CD14-positive monocyte (primary cell): ENCODE measurements at regions not wholly inside any gene's neighbourhood (a gene's known extent, or its start where the extent isn't known, plus 50 kb on each side); places are given as distances from the start of the nearest gene placed in this dataset.

ENCODE experiments used
- DNase-seq, 3 donors: peaks; one replicate each; pipeline ENCODE4 v3.0.0-alpha.2; 2011 to 2022
- H2AFZ ChIP-seq: 2 replicates; pipeline ENCODE4 v1.6.0; 2012; ENCODE audit warnings: mild to moderate bottlenecking, low read depth, low read length, inconsistent platforms; ENCODE audit not compliant: insufficient read depth, poor library complexity, severe bottlenecking
- H3K27ac ChIP-seq, 2 donors: 1 replicate in 1 of 2; 2 replicates in 1 of 2; pipeline ENCODE4 v1.5.1; 2012 to 2013; ENCODE audit warnings: low read length in 2 of 2, control low read depth in 1 of 2, inconsistent platforms in 1 of 2, low read depth in 1 of 2, mild to moderate bottlenecking in 1 of 2
- H3K27me3 ChIP-seq, 2 donors: one replicate each; pipeline versions ENCODE4 v1.6.0 to v1.6.1; 2011 to 2013; ENCODE audit warnings: low read length in 2 of 2; ENCODE audit not compliant: control insufficient read depth in 2 of 2, insufficient read depth in 2 of 2
- H3K36me3 ChIP-seq, 2 donors: replicated peaks in 1 of 2; 1 replicate in 1 of 2; 2 replicates in 1 of 2; pipeline versions ENCODE4 v1.5.1 to v1.6.1; 2012 to 2013; ENCODE audit warnings: low read length in 2 of 2, control low read depth in 1 of 2, inconsistent platforms in 1 of 2, mild to moderate bottlenecking in 1 of 2; ENCODE audit not compliant: insufficient read depth in 2 of 2, control insufficient read depth in 1 of 2
- H3K4me1 ChIP-seq, 2 donors: 1 replicate in 1 of 2; 2 replicates in 1 of 2; pipeline versions ENCODE4 v1.5.1 to v1.6.1; 2012 to 2013; ENCODE audit warnings: low read length in 2 of 2, control low read depth in 1 of 2, inconsistent platforms in 1 of 2, mild to moderate bottlenecking in 1 of 2, moderate library complexity in 1 of 2; ENCODE audit not compliant: insufficient read depth in 2 of 2, control insufficient read depth in 1 of 2
- H3K4me2 ChIP-seq: replicated peaks from 2 replicates; pipeline ENCODE3; 2012; ENCODE audit warnings: low read length, moderate library complexity, mild to moderate bottlenecking; ENCODE audit not compliant: poor library complexity, severe bottlenecking; ENCODE audit errors: extremely low read depth
- H3K4me3 ChIP-seq, 3 experiments: fragments of 200-600 bp in 1 of 3; sonication (generic) in 1 of 3; replicated peaks in 1 of 3; 1 replicate in 2 of 3; 2 replicates in 1 of 3; pipeline ENCODE4 v1.5.1; 2011 to 2013; ENCODE audit warnings: low read length in 3 of 3, mild to moderate bottlenecking in 3 of 3, control low read depth in 2 of 3, low read depth in 2 of 3, inconsistent platforms in 1 of 3, moderate library complexity in 1 of 3
- H3K79me2 ChIP-seq: 2 replicates; pipeline ENCODE4 v1.6.0; 2012; ENCODE audit warnings: mild to moderate bottlenecking, control low read depth, inconsistent platforms, low read length, moderate library complexity; ENCODE audit not compliant: insufficient read depth
- H3K9ac ChIP-seq: 2 replicates; pipeline ENCODE4 v1.6.0; 2017; ENCODE audit warnings: low read length, mild to moderate bottlenecking; ENCODE audit not compliant: insufficient read depth, poor library complexity, severe bottlenecking
- H3K9me3 ChIP-seq, 2 donors: replicated peaks in 1 of 2; 1 replicate in 1 of 2; 2 replicates in 1 of 2; pipeline versions ENCODE4 v1.5.1 to v1.6.1; 2012 to 2013; ENCODE audit warnings: low read length in 2 of 2, control low read depth in 1 of 2; ENCODE audit not compliant: control insufficient read depth in 1 of 2, insufficient read depth in 1 of 2
- H4K20me1 ChIP-seq: 2 replicates; pipeline ENCODE4 v1.6.0; 2012; ENCODE audit warnings: mild to moderate bottlenecking, low read length, control low read depth, moderate library complexity; ENCODE audit not compliant: insufficient read depth
- H3K27ac Mint-ChIP-seq, 7 donors: one replicate each; pipeline ENCODE4 v1.8.0; 2020; ENCODE audit warnings: mild to moderate bottlenecking in 7 of 7, mixed read lengths in 7 of 7, moderate library complexity in 6 of 7, inconsistent platforms in 2 of 7
- H3K27me3 Mint-ChIP-seq, 3 donors: one replicate each; pipeline ENCODE4 v1.8.0; 2021 to 2022; ENCODE audit warnings: low read depth in 3 of 3, mild to moderate bottlenecking in 3 of 3, mixed read lengths in 3 of 3, moderate library complexity in 3 of 3, inconsistent platforms in 1 of 3
- H3K36me3 Mint-ChIP-seq, 2 donors: one replicate each; pipeline ENCODE4 v1.8.0; 2020; ENCODE audit warnings: mixed read lengths in 2 of 2, inconsistent platforms in 1 of 2, mild to moderate bottlenecking in 1 of 2
- H3K4me1 Mint-ChIP-seq: one replicate; pipeline ENCODE4 v1.8.0; 2020; ENCODE audit warnings: mild to moderate bottlenecking, mixed read lengths
- H3K4me3 Mint-ChIP-seq, 2 donors: one replicate each; pipeline ENCODE4 v1.8.0; 2020; ENCODE audit warnings: mild to moderate bottlenecking in 2 of 2, mixed read lengths in 2 of 2, moderate library complexity in 1 of 2
- H3K9me3 Mint-ChIP-seq, 7 donors: one replicate each; pipeline ENCODE4 v1.8.0; 2020 to 2022; ENCODE audit warnings: mixed read lengths in 7 of 7, mild to moderate bottlenecking in 6 of 7, moderate library complexity in 6 of 7, inconsistent platforms in 2 of 7
- WGBS: methylation state at CpG from one replicate; pipeline ENCODE4 v1.1.5; 2013; ENCODE audit warnings: missing lambda C conversion rate; ENCODE audit not compliant: insufficient coverage; 5-methylcytosine and 5-hydroxymethylcytosine counted together
- intact Hi-C, 2 donors: fragments of 100-400 bp; cut with micrococcal nuclease; formaldehyde crosslinking; loops; one replicate each; pipeline versions ENCODE4 v1.15.0 to v1.15.1; 2023
- TF ChIP-seq, protein P1 (sequence below): fragments of 200-600 bp; IDR thresholded peaks from one replicate; pipeline ENCODE4 v1.8.0; 2022; ENCODE audit warnings: antibody characterized with exemption, mild to moderate bottlenecking

DNA sequence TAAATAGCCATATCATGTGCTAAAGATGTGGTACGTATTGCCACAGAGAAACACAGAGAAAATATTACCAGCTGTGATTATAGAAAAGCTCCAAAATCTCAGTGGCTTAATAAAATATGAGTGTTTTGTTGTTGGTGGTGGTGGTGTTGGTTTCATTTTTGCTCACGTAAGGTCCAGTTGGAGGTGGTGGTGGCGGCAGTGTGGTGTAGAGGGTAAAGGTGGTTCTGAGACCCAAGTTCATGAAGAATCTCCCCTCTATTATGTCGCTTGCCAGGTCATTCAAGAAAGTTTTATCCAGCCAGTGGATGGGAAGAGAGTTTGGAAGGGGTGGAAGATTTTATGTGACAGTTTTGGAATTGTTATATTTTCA is 217.6 kb upstream of the SAMSN1 start:
- Histone ChIP-seq H3K27me3 (no peaks in the 10 kb centered on the region), H3K4me2 (peak overlapping the region; percentile 73), H3K27ac (peak overlapping the region in 1 of 2 donors; percentile 82), H3K36me3 (no peaks in the 10 kb centered on the region), H3K9ac (no peak overlapping the region), H3K79me2 (no peaks in the 10 kb centered on the region), H4K20me1 (no peaks in the 10 kb centered on the region), H3K4me1 (peaks cover 19 to 27% of the 10 kb centered on the region in 2 donors), H2AFZ (peak overlapping the region; percentile 75), H3K4me3 (peak overlapping the region in 1 of 3 experiments; percentile 63), H3K9me3 (no peaks in the 10 kb centered on the region)
- peaks cover 0 to 1% (median 0%) of the 10 kb centered on the region in 3 donors for H3K27me3 Mint-ChIP-seq
- H3K36me3 Mint-ChIP-seq: peaks cover 0 to 5% of the 10 kb centered on the region in 2 donors
- TF ChIP-seq, protein P1, sequence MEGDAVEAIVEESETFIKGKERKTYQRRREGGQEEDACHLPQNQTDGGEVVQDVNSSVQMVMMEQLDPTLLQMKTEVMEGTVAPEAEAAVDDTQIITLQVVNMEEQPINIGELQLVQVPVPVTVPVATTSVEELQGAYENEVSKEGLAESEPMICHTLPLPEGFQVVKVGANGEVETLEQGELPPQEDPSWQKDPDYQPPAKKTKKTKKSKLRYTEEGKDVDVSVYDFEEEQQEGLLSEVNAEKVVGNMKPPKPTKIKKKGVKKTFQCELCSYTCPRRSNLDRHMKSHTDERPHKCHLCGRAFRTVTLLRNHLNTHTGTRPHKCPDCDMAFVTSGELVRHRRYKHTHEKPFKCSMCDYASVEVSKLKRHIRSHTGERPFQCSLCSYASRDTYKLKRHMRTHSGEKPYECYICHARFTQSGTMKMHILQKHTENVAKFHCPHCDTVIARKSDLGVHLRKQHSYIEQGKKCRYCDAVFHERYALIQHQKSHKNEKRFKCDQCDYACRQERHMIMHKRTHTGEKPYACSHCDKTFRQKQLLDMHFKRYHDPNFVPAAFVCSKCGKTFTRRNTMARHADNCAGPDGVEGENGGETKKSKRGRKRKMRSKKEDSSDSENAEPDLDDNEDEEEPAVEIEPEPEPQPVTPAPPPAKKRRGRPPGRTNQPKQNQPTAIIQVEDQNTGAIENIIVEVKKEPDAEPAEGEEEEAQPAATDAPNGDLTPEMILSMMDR: no peak
- WGBS: 67% methylated on average over 3 of the region's 4 CpGs
- intact Hi-C loops: loop anchor here in 1 of 2 donors (10.0 kb wide), 1 partner anchor 359 kb away; no protein-coding TSS in a partner anchor
- no peak overlapping the region for H3K27ac Mint-ChIP-seq
- no peak for DNase-seq
- H3K9me3 Mint-ChIP-seq: peaks cover 0 to 4% (median 0%) of the 10 kb centered on the region in 7 donors
- peaks cover 10% of the 10 kb centered on the region for H3K4me1 Mint-ChIP-seq
- H3K4me3 Mint-ChIP-seq: no peak overlapping the region

DNA sequence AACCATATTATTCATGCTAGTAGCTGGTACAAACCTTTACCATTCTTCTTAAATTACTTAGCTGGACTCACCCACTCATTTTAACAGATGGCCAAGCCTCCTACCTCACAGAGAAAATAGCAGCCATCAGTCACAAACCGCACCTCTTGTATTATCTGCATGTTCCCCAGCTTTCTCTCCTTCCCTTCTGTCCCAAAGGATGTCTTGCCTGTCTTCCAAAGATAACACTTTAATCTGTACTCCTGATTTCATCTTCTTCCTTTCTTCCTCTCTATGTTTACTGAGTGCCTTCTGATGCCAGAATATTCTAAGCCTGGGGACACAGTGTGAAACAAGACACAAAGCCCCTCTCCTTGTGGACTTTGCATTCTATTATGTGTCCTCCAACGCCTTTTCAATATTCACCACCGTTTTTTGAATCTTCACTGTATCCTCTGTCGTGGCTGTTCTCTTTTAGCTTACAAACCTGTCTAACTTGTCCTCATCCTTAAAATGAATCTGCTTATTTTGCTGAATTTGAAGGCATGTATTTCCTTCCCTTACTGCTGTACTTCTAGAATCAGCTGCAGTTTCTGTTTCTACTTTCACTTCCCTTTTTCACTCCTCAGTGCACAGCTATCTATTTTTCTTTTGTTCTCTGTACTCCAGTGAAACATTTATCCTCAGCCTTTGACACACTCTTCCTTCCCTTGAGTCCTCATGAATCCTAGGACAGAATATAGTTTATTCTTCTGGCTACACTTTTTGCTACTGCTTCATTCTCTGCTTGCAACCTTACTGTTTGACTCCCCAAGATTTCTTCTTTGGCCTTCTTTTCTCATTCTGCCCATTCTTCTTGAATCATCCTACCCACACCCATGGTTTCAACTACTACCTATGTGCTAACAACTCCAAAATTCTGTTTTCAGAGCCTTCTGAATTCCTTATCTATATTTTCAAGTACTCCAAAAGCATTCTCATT is 216.9 kb upstream of the SAMSN1 start:
- peak overlapping the region; percentile 27 for H3K9ac ChIP-seq
- Mint-ChIP-seq H3K9me3 (peaks cover 0 to 5% (median 0%) of the 10 kb centered on the region in 7 donors), H3K4me1 (peaks cover 10% of the 10 kb centered on the region), H3K27ac (no peak overlapping the region), H3K4me3 (no peak overlapping the region), H3K27me3 (peaks cover 0 to 1% (median 0%) of the 10 kb centered on the region in 3 donors), H3K36me3 (peaks cover 0 to 5% of the 10 kb centered on the region in 2 donors)
- peaks cover 19 to 27% of the 10 kb centered on the region in 2 donors for H3K4me1 ChIP-seq
- H3K27ac ChIP-seq: peak overlapping the region; percentile 46 to 82
- DNase-seq: peak; percentile 58 to 84 (median 68)
- H3K4me2 ChIP-seq: peak overlapping the region; percentile 73
- intact Hi-C loops: loop anchor here in 1 of 2 donors (10.0 kb wide), 1 partner anchor 358 kb away; no protein-coding TSS in a partner anchor
- TF ChIP-seq, protein P1: no peak
- WGBS: 0% methylated on average over 3 of the region's 4 CpGs
- H3K27me3 ChIP-seq: no peaks in the 10 kb centered on the region
- peak overlapping the region; percentile 75 for H2AFZ ChIP-seq
- no peaks in the 10 kb centered on the region for H3K36me3 ChIP-seq
- H4K20me1 ChIP-seq: no peaks in the 10 kb centered on the region
- no peaks in the 10 kb centered on the region for H3K79me2 ChIP-seq
- H3K9me3 ChIP-seq: no peaks in the 10 kb centered on the region
- peak overlapping the region; percentile 27 to 63 (median 61) for H3K4me3 ChIP-seq
